NB4 (cell line): ENCODE measurements at regions not wholly inside any gene's neighbourhood (a gene's known extent, or its start where the extent isn't known, plus 50 kb on each side); places are given as distances from the start of the nearest gene placed in this dataset.

Experiments used
- DNase-seq: peaks from one replicate; pipeline ENCODE4 v3.0.0; 2010; ENCODE audit warnings: low read depth
- H3K4me3 ChIP-seq: one replicate; pipeline ENCODE4 v1.5.1; 2011; ENCODE audit warnings: mild to moderate bottlenecking, low read depth, low read length, moderate library complexity
- CTCF ChIP-seq: IDR thresholded peaks from one replicate; pipeline ENCODE4 v1.5.1; 2012; ENCODE audit warnings: low read depth, low read length
- MAX ChIP-seq: IDR thresholded peaks from 2 replicates; pipeline ENCODE4 v1.6.1; 2011; ENCODE audit warnings: low read depth, low read length
- MYC ChIP-seq: IDR thresholded peaks from 2 replicates; pipeline ENCODE4 v1.6.1; 2011; ENCODE audit warnings: low read depth, low read length
- POLR2A ChIP-seq: IDR thresholded peaks from 2 replicates; pipeline ENCODE4 v1.6.1; 2011; ENCODE audit warnings: mild to moderate bottlenecking; ENCODE audit not compliant: insufficient read length; ENCODE audit errors: extremely low read depth

- no peak for TF ChIP-seq CTCF
- no peak overlapping the region for H3K4me3 ChIP-seq
- DNase-seq, result no peak
These were observed 102.1 kb upstream of the FBXL17 start for GRCh38 chr5:108484035-108484434.

- TF ChIP-seq MYC (no peak), MAX (no peak), POLR2A (no peak), CTCF (no peak)
- DNase-seq, result peak; percentile 36
- H3K4me3 ChIP-seq, result no peak overlapping the region
These were observed 99.5 kb upstream of the FBXL17 start for GRCh38 chr5:108481355-108481931.

DNA sequence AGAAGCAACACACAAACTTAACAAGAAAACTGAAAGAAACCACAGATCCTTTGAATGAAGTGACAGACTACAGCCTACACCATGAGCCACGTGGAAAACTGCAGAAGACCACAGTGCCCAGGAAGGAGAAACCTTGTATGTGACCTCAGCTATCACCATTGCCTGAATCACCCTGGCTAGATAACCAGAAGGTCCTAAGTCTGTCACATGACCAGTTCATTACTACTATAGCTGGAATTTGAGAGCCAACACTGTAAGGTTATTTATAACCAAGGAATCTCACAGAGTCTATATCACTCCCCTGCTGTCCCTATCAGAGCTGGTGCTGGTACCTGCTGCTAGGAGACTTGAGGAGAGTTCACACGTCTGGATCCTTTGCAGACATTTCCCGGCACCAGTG, 90.3 kb upstream of the FBXL17 start:
- no peak overlapping the region for H3K4me3 ChIP-seq
- no peak for DNase-seq
- TF ChIP-seq POLR2A (no peak), MAX (no peak), MYC (no peak), CTCF (no peak)

DNA sequence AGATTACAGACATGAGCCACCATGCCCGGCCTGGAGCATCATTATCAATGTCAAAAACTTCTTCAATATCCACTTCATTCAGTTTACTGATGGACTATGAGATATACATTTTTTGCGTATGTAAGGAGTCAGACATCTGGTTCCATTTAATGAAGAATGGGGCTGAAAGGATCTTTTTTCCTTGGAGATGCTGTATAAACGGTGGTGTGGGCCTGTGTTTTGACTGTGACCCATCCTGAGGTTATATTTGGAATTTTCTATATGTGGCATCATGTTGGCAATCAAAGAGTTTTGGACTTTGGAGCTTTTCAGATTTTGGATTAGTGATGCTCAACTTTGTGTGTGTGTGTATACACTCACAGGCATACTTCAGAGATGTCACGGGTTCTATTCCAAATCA, 85.7 kb upstream of the FBXL17 start:
- H3K4me3 ChIP-seq, result no peak overlapping the region
- DNase-seq, result no peak
- TF ChIP-seq MAX (no peak), POLR2A (no peak), MYC (no peak), CTCF (no peak)

GRCh38 chr5:108461628-108462367, 79.9 kb upstream of the FBXL17 start:
- H3K4me3 ChIP-seq, result no peak overlapping the region
- DNase-seq, result peak; percentile 17
- TF ChIP-seq MAX, result no peak
- TF ChIP-seq CTCF, result no peak
- TF ChIP-seq POLR2A, result no peak
- no peak for TF ChIP-seq MYC

DNA sequence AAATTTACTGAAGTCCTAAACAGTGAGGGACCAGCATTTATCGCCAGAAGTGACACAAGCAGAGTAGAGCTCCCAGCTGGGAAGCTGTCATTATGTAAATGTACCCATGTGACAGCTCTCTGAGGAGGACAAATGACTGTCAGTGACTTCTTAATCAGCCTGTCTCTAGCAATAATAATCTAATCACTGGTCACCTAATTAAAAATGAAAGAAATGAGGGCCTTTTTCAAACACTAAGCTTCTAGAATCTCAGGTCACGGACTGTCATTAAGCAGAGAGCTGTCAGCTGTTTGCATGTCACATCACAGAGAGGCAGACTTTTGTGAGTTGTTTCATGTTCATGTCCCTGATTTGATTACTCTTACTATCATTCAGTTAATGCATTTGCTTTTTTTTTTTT, 77.9 kb upstream of the FBXL17 start:
- no peak for TF ChIP-seq MAX
- TF ChIP-seq POLR2A, result no peak
- no peak for TF ChIP-seq CTCF
- TF ChIP-seq MYC, result no peak
- no peak overlapping the region for H3K4me3 ChIP-seq
- DNase-seq, result no peak
